GM12864 (cell line): ENCODE measurements at regions not wholly inside any gene's neighbourhood (a gene's known extent, or its start where the extent isn't known, plus 50 kb on each side); places are given as distances from the start of the nearest gene placed in this dataset.
"Not testable (repeated sequence)": the region's sequence is repeated elsewhere in the genome, so short reads cannot be mapped to it uniquely, and the experiment has no call there.

Experiments
- DNase-seq: peaks from one replicate; pipeline ENCODE4 v3.0.0-alpha.2; 2011; ENCODE audit warnings: low read depth
- H3K4me3 ChIP-seq: 2 replicates; pipeline ENCODE4 v1.5.1; 2011; ENCODE audit warnings: mild to moderate bottlenecking, low read depth, low read length, control low read depth
- TF ChIP-seq, protein P1 (sequence below): IDR thresholded peaks from 2 replicates; pipeline ENCODE4 v1.5.1; 2011; ENCODE audit warnings: low read depth, mild to moderate bottlenecking, moderate library complexity, low read length, control low read depth, inconsistent platforms; ENCODE audit errors: missing control alignments

- no peak overlapping the region for H3K4me3 ChIP-seq
- TF ChIP-seq, protein P1, sequence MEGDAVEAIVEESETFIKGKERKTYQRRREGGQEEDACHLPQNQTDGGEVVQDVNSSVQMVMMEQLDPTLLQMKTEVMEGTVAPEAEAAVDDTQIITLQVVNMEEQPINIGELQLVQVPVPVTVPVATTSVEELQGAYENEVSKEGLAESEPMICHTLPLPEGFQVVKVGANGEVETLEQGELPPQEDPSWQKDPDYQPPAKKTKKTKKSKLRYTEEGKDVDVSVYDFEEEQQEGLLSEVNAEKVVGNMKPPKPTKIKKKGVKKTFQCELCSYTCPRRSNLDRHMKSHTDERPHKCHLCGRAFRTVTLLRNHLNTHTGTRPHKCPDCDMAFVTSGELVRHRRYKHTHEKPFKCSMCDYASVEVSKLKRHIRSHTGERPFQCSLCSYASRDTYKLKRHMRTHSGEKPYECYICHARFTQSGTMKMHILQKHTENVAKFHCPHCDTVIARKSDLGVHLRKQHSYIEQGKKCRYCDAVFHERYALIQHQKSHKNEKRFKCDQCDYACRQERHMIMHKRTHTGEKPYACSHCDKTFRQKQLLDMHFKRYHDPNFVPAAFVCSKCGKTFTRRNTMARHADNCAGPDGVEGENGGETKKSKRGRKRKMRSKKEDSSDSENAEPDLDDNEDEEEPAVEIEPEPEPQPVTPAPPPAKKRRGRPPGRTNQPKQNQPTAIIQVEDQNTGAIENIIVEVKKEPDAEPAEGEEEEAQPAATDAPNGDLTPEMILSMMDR: no peak
- no peak for DNase-seq
Measured at GRCh38 chr4:57363346-57363745, 253.2 kb upstream of the IGFBP7 start.

DNA sequence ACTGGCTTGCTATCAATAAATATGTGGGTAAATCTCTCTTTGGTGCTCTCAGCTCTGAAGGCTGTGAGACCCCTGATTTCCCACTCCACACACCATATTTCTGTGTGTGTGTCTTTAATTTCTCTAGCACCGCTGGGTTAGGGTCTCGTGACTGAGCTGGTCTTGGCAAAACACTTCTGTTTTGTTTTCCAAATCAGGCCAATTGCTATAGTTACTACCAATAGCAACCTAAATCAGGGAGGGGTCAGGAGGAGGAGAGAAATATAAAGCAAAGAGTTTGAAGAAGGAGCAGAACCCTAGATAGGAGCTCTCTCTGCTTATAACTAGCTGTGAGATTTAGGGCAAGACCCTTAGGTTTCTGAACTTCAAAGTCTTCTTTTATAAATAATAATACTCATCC, 250.5 kb upstream of the IGFBP7 start:
- no peak overlapping the region for H3K4me3 ChIP-seq
- DNase-seq: no peak
- TF ChIP-seq, protein P1: no peak

DNA sequence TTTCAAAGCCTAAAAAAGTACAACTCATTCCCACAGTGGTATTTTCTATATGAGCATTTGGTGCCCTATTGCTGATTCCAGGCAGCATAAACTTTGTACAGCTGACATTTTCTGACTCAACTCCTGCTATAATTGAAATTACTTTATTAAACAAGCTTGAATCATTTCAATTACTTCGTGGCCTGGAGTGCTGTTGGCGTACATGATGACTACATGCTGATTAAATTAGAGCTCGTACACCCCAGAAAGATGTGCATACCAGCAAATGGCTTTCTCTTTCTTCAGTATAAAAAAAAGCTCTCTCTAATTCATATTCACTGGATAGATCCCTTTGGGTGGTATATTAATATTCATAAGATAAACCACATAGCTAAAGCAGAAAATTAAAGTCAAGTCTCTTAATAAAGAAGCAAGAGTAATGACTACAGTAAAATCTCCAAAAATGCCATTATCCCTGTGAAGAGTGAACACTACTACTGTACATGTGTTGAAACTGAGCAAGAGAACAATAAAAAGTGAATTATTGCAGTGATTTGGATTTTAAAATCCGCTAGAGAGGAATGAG, 245.0 kb upstream of the IGFBP7 start:
- TF ChIP-seq, protein P1: no peak
- H3K4me3 ChIP-seq: no peak overlapping the region
- no peak for DNase-seq

DNA sequence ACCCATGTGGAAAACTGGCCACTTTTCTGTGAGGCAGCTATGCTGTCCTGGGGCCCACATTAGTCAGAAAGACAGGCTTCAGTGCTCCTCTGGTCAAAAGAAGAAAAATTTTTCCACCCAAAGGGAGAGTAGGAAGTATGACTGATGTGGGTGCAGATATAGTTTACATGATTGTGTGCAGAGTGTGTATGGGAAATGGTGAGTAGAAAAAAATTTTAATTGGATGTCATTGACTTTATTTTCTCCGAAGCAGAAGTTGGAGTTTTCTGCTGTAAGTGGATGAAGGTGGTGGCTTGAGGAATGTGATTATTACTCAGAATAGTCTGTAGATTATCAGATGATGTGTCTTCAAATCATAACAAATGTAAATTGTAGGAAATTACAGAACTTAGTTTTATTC, 241.5 kb upstream of the IGFBP7 start:
- TF ChIP-seq, protein P1: no peak
- no peak overlapping the region for H3K4me3 ChIP-seq
- DNase-seq: no peak

DNA sequence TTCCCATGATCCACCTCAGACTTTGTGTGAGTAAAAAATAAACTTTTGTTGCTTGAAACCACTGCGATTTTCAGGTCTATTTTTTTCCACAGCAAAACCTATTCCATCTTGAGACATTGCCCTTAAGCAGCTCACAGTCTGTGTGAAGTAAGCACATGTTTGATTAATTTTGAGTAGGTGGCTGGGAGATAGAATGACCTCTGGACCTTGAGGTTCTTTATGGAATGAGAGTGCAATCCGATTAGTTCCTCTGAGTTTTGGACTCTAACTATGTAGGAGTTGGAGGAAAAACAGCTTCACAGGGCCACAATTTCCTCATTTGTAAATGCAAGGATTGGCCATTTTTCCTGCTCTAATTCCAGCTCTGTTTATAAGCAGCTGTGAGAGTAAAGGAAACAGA, 234.1 kb upstream of the IGFBP7 start:
- H3K4me3 ChIP-seq: no peak overlapping the region
- no peak for DNase-seq
- TF ChIP-seq, protein P1: no peak

GRCh38 chr4:57342411-57342810, 232.2 kb upstream of the IGFBP7 start:
- no peak overlapping the region for H3K4me3 ChIP-seq
- no peak for DNase-seq

DNA sequence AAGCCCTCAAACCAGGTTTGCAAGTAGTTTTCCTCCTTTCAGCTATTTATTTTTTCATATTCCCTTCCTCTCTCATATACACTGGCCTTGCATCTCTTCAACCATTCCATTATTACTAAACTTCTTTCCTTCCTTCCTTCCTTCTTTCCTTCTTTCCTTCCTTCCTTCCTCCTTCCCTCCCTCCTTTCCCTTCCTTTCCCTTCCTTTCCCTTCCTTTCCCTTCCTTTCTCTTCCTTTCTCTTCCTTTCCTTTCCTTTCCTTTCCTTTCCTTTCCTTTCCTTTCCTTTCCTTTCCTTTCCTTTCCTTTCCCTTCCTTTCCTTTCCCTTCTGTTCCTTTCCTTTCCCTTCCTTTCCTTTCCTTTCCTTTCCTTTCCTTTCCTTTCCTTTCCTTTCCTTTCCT, 228.7 kb upstream of the IGFBP7 start:
- DNase-seq, H3K4me3 ChIP-seq: not testable (repeated sequence)

More at GRCh38 chr4:57342411-57342810, 232.2 kb upstream of the IGFBP7 start:
- TF ChIP-seq, protein P1: no peak
